ENCODE measurements at regions not wholly inside any gene's neighbourhood (a gene's known extent, or its start where the extent isn't known, plus 50 kb on each side); places are given as distances from the start of the nearest gene placed in this dataset.

DNA sequence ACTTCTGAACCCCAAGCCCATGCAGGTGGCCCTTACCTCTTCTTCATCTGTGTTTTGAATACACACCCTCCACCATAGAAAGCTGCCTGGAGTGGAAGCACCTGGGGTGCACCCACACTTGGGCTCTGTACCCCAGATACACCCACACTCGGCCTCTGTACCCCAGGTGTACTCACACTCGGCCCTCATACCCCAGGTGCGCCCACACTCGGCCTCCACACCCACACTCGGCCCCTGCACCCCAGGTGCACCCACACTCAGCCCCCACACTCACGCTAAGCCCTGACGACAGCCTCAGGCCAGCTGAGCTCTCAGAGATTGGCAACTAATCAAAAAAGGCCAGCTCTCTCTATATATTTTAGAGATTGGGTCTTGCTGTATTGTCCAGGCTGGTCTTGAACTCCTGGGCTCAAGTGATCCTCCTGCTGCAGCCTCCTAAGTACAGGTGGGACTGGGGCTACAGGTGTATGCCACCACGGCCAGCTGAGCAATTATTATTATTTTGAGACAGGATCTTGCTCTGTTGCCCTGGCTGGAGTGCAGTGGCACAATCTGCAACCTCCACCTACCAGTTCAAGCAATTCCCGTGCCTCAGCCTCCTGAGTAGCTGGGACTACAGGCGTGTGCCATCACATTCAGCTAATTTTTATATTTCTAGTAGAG, 68.9 kb downstream of the PEX11G start:
- H3K27me3 Mint-ChIP-seq: no peaks in the 10 kb centered on the region
- ATAC-seq (ENCODE audit: low read depth) (no peak), DNase-seq (no peak)
- no peak overlapping the region for H3K27ac Mint-ChIP-seq
- ChIA-PET POLR2A (no interaction called here), CTCF (no interaction called here)
- H3K4me3 Mint-ChIP-seq: no peak overlapping the region
- peaks cover 8% of the 10 kb centered on the region for H3K4me1 Mint-ChIP-seq
- peaks cover 77% of the 10 kb centered on the region for H3K36me3 Mint-ChIP-seq (ENCODE audit: low read depth)
- intact Hi-C loops (cut with micrococcal nuclease): no loop called here
- TF ChIP-seq, protein P1, sequence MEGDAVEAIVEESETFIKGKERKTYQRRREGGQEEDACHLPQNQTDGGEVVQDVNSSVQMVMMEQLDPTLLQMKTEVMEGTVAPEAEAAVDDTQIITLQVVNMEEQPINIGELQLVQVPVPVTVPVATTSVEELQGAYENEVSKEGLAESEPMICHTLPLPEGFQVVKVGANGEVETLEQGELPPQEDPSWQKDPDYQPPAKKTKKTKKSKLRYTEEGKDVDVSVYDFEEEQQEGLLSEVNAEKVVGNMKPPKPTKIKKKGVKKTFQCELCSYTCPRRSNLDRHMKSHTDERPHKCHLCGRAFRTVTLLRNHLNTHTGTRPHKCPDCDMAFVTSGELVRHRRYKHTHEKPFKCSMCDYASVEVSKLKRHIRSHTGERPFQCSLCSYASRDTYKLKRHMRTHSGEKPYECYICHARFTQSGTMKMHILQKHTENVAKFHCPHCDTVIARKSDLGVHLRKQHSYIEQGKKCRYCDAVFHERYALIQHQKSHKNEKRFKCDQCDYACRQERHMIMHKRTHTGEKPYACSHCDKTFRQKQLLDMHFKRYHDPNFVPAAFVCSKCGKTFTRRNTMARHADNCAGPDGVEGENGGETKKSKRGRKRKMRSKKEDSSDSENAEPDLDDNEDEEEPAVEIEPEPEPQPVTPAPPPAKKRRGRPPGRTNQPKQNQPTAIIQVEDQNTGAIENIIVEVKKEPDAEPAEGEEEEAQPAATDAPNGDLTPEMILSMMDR (IDR thresholded peaks at IDR 0.05): no peak
- H3K9me3 Mint-ChIP-seq: no peaks in the 10 kb centered on the region

DNA sequence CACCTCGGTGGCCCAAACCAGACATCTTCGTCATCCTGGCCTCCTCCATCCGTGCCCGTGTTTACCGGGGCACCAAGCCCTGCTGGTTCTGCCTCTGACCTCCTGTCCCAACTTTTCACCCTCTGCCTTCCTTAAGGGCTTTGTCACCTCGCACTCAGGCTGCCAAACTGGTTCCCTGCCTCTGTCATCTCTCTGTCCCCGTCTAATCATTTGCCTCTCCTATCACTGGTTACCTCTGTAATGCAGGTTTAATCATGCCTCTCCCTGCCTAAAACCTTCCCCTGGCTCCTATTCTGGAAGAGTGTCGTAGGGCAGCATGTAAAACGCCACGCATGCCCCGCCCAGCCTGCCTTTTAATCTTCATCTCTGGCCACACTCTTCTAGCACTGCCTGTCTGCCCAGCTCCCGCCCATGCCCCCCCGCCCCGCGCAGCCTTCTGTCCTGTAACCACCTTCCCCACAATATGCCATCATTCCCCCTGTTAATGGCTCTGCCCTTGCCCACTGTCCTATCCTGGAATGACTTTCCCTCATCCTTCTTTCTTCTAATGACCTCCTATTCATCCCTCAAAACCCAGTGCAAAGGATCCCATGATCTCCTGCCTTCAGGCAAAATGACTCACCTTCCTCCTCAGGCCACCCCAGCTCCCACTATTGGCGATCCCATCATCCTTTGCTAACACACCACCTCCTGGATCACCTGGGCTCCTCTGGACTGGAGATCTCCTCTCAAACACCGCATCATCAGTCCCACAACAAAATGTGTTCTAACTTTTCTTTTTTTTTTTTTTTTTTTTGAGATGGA, 66.7 kb downstream of the PEX11G start:
- Mint-ChIP-seq H3K27ac (peak overlapping the region; percentile 24), H3K9me3 (no peaks in the 10 kb centered on the region), H3K4me3 (no peak overlapping the region), H3K27me3 (no peaks in the 10 kb centered on the region), H3K36me3 (ENCODE audit: low read depth) (peaks cover 76% of the 10 kb centered on the region), H3K4me1 (peaks cover 6% of the 10 kb centered on the region)
- ChIA-PET POLR2A (interaction anchor here (0.7 kb wide), 1 partner anchor 898 kb away, joined by 7 read pairs; no protein-coding TSS in a partner anchor), CTCF (no interaction called here)
- intact Hi-C loops (cut with micrococcal nuclease): no loop called here
- no peak for ATAC-seq (ENCODE audit: low read depth)
- TF ChIP-seq, protein P1 (IDR thresholded peaks at IDR 0.05): no peak
- DNase-seq: no peak
